Left lung (tissue), 4 donors: ENCODE measurements at regions not wholly inside any gene's neighbourhood (a gene's known extent, or its start where the extent isn't known, plus 50 kb on each side); places are given as distances from the start of the nearest gene placed in this dataset.

Experiments
- ATAC-seq: fragments of 200-7000 bp; cut with Tn5 transposase; one replicate; pipeline ENCODE4 v1.9.1; 2020; ENCODE audit warnings: moderate library complexity
- DNase-seq, 4 donors: peaks; one replicate each; pipeline ENCODE4 v3.0.0-alpha.2; 2013 to 2020
- H3K27ac ChIP-seq, 2 donors: fragments of 200-600 bp; sonication (generic) in 1 of 2; one replicate each; pipeline versions ENCODE4 v1.5.0 to v1.8.0; 2020 to 2021
- H3K27me3 ChIP-seq, 2 donors: fragments of 200-600 bp; sonication (generic) in 1 of 2; one replicate each; pipeline versions ENCODE4 v1.5.0 to v1.8.0; 2020 to 2021
- H3K36me3 ChIP-seq, 2 donors: fragments of 200-600 bp; sonication (generic) in 1 of 2; one replicate each; pipeline versions ENCODE4 v1.5.0 to v1.8.0; 2020 to 2021
- H3K4me1 ChIP-seq, 2 donors: fragments of 200-600 bp; one replicate each; pipeline ENCODE4 v1.8.0; 2021
- H3K4me3 ChIP-seq, 2 donors: fragments of 200-600 bp; sonication (generic) in 1 of 2; one replicate each; pipeline versions ENCODE4 v1.5.0 to v1.8.0; 2020 to 2021; ENCODE audit warnings: mild to moderate bottlenecking in 1 of 2
- H3K9me3 ChIP-seq, 2 donors: fragments of 200-600 bp; sonication (generic) in 1 of 2; one replicate each; pipeline versions ENCODE4 v1.5.0 to v1.8.0; 2020 to 2021
- CTCF ChIP-seq, 2 donors: fragments of 200-600 bp; sonication (generic) in 1 of 2; IDR thresholded peaks; one replicate each; pipeline versions ENCODE4 v1.5.0 to v1.8.0; 2021; ENCODE audit warnings: antibody characterized with exemption in 2 of 2
- intact Hi-C, 2 donors: fragments of 100-400 bp; cut with DNase I; formaldehyde crosslinking; loops; one replicate each; pipeline versions ENCODE4 v1.11.2 to v1.14.2; 2022
- donor health status: DM: no; HTN: yes; CAD: no.
- donor health status: DM: no; HTN: no; CAD: no.

DNA sequence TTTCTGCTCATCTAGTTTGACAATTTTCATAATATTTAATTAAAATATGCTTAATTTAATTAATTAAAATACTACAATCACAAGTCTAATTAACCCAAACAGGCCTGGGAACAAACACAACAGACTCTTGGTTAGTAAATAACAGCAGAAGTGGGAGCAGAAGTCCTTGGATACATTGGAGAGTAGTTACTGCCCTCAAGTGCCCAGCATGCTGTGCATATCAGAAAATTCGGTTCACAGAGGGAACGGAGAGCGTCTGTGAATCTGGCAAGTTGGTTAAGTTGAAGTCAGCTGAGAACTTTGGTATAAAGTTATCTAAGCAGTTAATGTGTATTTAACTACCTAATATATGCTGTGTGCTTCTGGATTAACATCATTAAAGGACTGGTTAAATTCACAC is 87.0 kb upstream of the ATG10 start:
- DNase-seq (no peak), ATAC-seq (no peak)
- Histone ChIP-seq H3K27me3 (no peaks in the 10 kb centered on the region), H3K36me3 (no peaks in the 10 kb centered on the region), H3K9me3 (no peaks in the 10 kb centered on the region), H3K4me3 (no peak overlapping the region), H3K27ac (no peak overlapping the region), H3K4me1 (no peaks in the 10 kb centered on the region)
- TF ChIP-seq CTCF (IDR thresholded peaks at IDR 0.05): no peak
- intact Hi-C loops: no loop called here

DNA sequence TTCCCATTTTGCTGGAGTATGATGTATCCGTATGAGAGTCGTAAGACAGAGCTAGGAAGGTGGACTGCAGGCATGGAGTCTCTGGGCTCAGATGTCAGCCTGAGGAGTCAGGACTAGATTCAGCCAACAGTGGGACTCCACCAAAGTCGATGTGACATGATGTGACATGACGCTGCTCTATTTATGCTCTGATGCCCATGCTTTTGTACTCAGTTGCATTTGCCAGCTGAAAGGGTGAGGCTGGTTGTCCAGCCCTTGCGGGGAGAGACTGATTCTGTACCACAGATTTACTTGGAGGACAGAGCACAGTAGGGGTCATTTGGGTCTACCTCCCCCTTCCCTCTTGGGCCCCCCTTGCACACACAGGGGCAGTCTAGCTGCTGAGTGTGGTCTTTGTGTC is 88.5 kb upstream of the ATG10 start:
- intact Hi-C loops: no loop called here
- TF ChIP-seq CTCF (IDR thresholded peaks at IDR 0.05): no peak
- Histone ChIP-seq H3K4me1 (no peaks in the 10 kb centered on the region), H3K27me3 (no peaks in the 10 kb centered on the region), H3K9me3 (no peaks in the 10 kb centered on the region), H3K27ac (no peak overlapping the region), H3K36me3 (no peaks in the 10 kb centered on the region), H3K4me3 (no peak overlapping the region)
- ATAC-seq: no peak
- DNase-seq: no peak

DNA sequence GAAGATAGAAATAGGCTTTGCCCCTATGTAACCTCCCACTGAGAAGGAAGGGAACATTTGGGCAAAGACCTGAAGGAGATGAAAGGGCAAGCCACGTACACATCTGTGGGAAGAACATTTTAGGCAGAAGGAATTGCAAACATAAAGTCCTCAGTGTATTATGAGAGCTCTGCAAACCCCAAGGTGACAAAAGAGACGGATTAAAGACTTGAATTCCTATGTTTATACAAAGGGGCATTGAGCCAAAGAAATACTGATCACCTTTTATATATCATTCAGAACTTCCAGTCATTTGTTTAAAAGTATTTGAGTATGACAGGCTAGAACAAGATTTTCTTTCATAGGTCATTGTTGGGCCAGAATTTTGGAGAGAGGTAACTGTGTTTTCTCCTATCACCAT is 90.2 kb upstream of the ATG10 start:
- no peak overlapping the region for H3K4me3 ChIP-seq
- intact Hi-C loops: no loop called here
- H3K9me3 ChIP-seq: no peaks in the 10 kb centered on the region
- H3K27ac ChIP-seq: no peak overlapping the region
- TF ChIP-seq CTCF (IDR thresholded peaks at IDR 0.05): no peak
- H3K27me3 ChIP-seq: no peaks in the 10 kb centered on the region
- ATAC-seq (no peak), DNase-seq (no peak)
- H3K4me1 ChIP-seq: no peaks in the 10 kb centered on the region
- no peaks in the 10 kb centered on the region for H3K36me3 ChIP-seq

DNA sequence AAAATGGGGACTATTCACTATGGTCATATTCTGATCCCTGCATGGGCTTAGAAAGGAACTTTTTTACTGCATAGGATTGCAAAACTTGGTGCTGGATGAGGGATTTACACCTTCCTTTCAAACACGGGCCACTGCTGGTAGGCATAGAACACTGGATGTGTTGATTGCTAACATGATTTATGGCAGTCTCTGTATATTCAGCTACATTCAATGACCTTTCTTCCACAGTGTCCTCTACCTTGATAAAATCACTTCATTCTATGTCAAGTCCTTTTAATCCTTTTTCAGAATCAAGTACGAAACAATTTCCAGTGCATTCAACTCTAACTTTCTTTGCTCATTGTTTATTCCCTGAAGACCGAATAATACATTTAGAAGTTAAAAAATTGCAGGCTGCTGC is 91.9 kb upstream of the ATG10 start:
- DNase-seq (no peak), ATAC-seq (no peak)
- no peak for TF ChIP-seq CTCF (IDR thresholded peaks at IDR 0.05)
- H3K9me3 ChIP-seq: no peaks in the 10 kb centered on the region
- H3K4me3 ChIP-seq: no peak overlapping the region
- H3K27me3 ChIP-seq: no peaks in the 10 kb centered on the region
- no peaks in the 10 kb centered on the region for H3K4me1 ChIP-seq
- intact Hi-C loops: no loop called here
- H3K27ac ChIP-seq: no peak overlapping the region
- H3K36me3 ChIP-seq: no peaks in the 10 kb centered on the region

DNA sequence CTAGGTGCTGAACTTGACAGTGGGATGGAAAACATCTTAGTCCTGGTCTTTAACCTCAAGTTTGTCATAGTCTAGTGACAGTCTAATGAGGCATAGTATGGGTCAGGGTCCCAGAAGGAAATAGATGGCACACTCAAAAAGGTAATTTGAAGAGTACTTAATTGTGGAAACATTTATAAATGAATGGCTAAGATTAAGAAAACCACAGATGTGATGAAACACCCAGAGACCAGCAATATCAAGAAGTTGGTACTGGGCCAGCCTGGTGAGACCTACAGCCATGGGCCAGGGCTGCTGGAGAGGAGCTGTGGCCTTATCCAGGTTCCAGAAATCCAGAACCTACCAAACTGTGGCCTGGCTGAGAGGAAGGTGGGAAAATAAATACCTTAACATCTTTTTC is 93.5 kb upstream of the ATG10 start:
- TF ChIP-seq CTCF (IDR thresholded peaks at IDR 0.05): no peak
- DNase-seq (no peak), ATAC-seq (no peak)

More for the DNA sequence above, 93.5 kb upstream of the ATG10 start:
- intact Hi-C loops: no loop called here
- no peaks in the 10 kb centered on the region for H3K27me3 ChIP-seq
- no peaks in the 10 kb centered on the region for H3K36me3 ChIP-seq
- no peak overlapping the region for H3K4me3 ChIP-seq
- H3K9me3 ChIP-seq: no peaks in the 10 kb centered on the region
- no peak overlapping the region for H3K27ac ChIP-seq
- H3K4me1 ChIP-seq: no peaks in the 10 kb centered on the region
